Subcutaneous abdominal adipose tissue (tissue), 5 donors: ENCODE measurements at regions not wholly inside any gene's neighbourhood (a gene's known extent, or its start where the extent isn't known, plus 50 kb on each side); places are given as distances from the start of the nearest gene placed in this dataset.

Experiments
- H3K27ac ChIP-seq: one replicate; pipeline ENCODE4 v1.7.0; 2013; ENCODE audit warnings: low read depth, mild to moderate bottlenecking, inconsistent platforms, low read length, moderate library complexity
- H3K27me3 ChIP-seq, 5 donors: one replicate each; pipeline ENCODE4 v1.7.0; 2013; ENCODE audit warnings: low read length in 5 of 5, inconsistent platforms in 1 of 5; ENCODE audit not compliant: control insufficient read depth in 5 of 5, insufficient read depth in 4 of 5
- H3K36me3 ChIP-seq, 5 donors: one replicate each; pipeline ENCODE4 v1.7.0; 2013; ENCODE audit warnings: low read length in 5 of 5; ENCODE audit not compliant: control insufficient read depth in 5 of 5, insufficient read depth in 5 of 5
- H3K4me1 ChIP-seq, 5 donors: one replicate each; pipeline ENCODE4 v1.7.0; 2013; ENCODE audit warnings: low read length in 5 of 5, mild to moderate bottlenecking in 3 of 5, moderate library complexity in 1 of 5; ENCODE audit not compliant: control insufficient read depth in 5 of 5, insufficient read depth in 5 of 5
- H3K4me3 ChIP-seq, 5 donors: one replicate each; pipeline ENCODE4 v1.7.0; 2013; ENCODE audit warnings: low read length in 5 of 5, low read depth in 1 of 5
- H3K9ac ChIP-seq, 5 donors: one replicate each; pipeline ENCODE4 v1.7.0; 2013; ENCODE audit warnings: low read length in 5 of 5, mild to moderate bottlenecking in 4 of 5, moderate library complexity in 3 of 5
- H3K9me3 ChIP-seq, 5 donors: one replicate each; pipeline ENCODE4 v1.7.0; 2013; ENCODE audit warnings: low read length in 5 of 5; ENCODE audit not compliant: control insufficient read depth in 5 of 5
- donor health status: healthy.
- donor health status: healthy.
- donor health status: healthy.
- donor health status: healthy.
- donor health status: healthy.

GRCh38 chr16:54400261-54400660 lies 113.7 kb upstream of the IRX3 start:
- Histone ChIP-seq H3K27ac (no peak overlapping the region), H3K4me3 (no peak overlapping the region), H3K36me3 (no peaks in the 10 kb centered on the region), H3K9me3 (peaks cover 0 to under 1% (median 0%) of the 10 kb centered on the region in 5 donors), H3K27me3 (peaks cover 0 to 4% (median 0%) of the 10 kb centered on the region in 5 donors), H3K4me1 (peaks cover 0 to 3% (median 0%) of the 10 kb centered on the region in 5 donors), H3K9ac (no peak overlapping the region)

GRCh38 chr16:54398986-54399385 lies 112.4 kb upstream of the IRX3 start:
- Histone ChIP-seq H3K9me3 (peaks cover 0 to 4% (median 0%) of the 10 kb centered on the region in 5 donors), H3K4me1 (peaks cover 0 to 3% (median 0%) of the 10 kb centered on the region in 5 donors), H3K27me3 (peaks cover 0 to 4% (median 0%) of the 10 kb centered on the region in 5 donors), H3K4me3 (no peak overlapping the region), H3K27ac (no peak overlapping the region), H3K36me3 (no peaks in the 10 kb centered on the region), H3K9ac (no peak overlapping the region)

- Histone ChIP-seq H3K9ac (no peak overlapping the region), H3K27ac (no peak overlapping the region), H3K9me3 (peaks cover 0 to 4% (median 0%) of the 10 kb centered on the region in 5 donors), H3K4me3 (no peak overlapping the region), H3K4me1 (peaks cover 0 to 3% (median 0%) of the 10 kb centered on the region in 5 donors), H3K36me3 (no peaks in the 10 kb centered on the region), H3K27me3 (peaks cover 0 to 4% (median 0%) of the 10 kb centered on the region in 5 donors)
Measured at GRCh38 chr16:54397838-54398237, 111.3 kb upstream of the IRX3 start.

- Histone ChIP-seq H3K27ac (no peak overlapping the region), H3K36me3 (no peaks in the 10 kb centered on the region), H3K4me1 (peaks cover 0 to 1% (median 0%) of the 10 kb centered on the region in 5 donors), H3K4me3 (no peak overlapping the region), H3K9ac (no peak overlapping the region), H3K27me3 (peaks cover 0 to 4% (median 0%) of the 10 kb centered on the region in 5 donors), H3K9me3 (peaks cover 0 to 4% (median 0%) of the 10 kb centered on the region in 5 donors)
Measured at GRCh38 chr16:54397190-54397835, 110.7 kb upstream of the IRX3 start.

- Histone ChIP-seq H3K4me1 (no peaks in the 10 kb centered on the region), H3K9me3 (peaks cover 0 to under 1% (median 0%) of the 10 kb centered on the region in 5 donors), H3K36me3 (no peaks in the 10 kb centered on the region), H3K9ac (no peak overlapping the region), H3K27me3 (no peaks in the 10 kb centered on the region), H3K27ac (no peak overlapping the region), H3K4me3 (no peak overlapping the region)
Measured at GRCh38 chr16:54389836-54390494, 103.4 kb upstream of the IRX3 start.

GRCh38 chr16:54385141-54385540 lies 98.6 kb upstream of the IRX3 start:
- Histone ChIP-seq H3K9me3 (peaks cover 0 to 6% (median 3%) of the 10 kb centered on the region in 5 donors), H3K27ac (no peak overlapping the region), H3K4me3 (no peak overlapping the region), H3K4me1 (no peaks in the 10 kb centered on the region), H3K27me3 (no peaks in the 10 kb centered on the region), H3K36me3 (no peaks in the 10 kb centered on the region), H3K9ac (no peak overlapping the region)

GRCh38 chr16:54381601-54382313 lies 95.2 kb upstream of the IRX3 start:
- Histone ChIP-seq H3K36me3 (no peaks in the 10 kb centered on the region), H3K27ac (no peak overlapping the region), H3K9me3 (peaks cover 0 to 12% (median 6%) of the 10 kb centered on the region in 5 donors), H3K4me1 (no peaks in the 10 kb centered on the region), H3K27me3 (peaks cover 0 to 2% (median 0%) of the 10 kb centered on the region in 5 donors), H3K9ac (no peak overlapping the region), H3K4me3 (no peak overlapping the region)

GRCh38 chr16:54375071-54375470 lies 88.5 kb upstream of the IRX3 start:
- peaks cover 0 to 6% (median 2%) of the 10 kb centered on the region in 5 donors for H3K9me3 ChIP-seq
- no peak overlapping the region for H3K9ac ChIP-seq
- H3K4me1 ChIP-seq, result peaks cover 0 to 8% (median 3%) of the 10 kb centered on the region in 5 donors
- H3K27ac ChIP-seq, result no peak overlapping the region
- H3K4me3 ChIP-seq, result no peak overlapping the region
- no peaks in the 10 kb centered on the region for H3K36me3 ChIP-seq
- peaks cover 5 to 19% (median 17%) of the 10 kb centered on the region in 5 donors for H3K27me3 ChIP-seq

- Histone ChIP-seq H3K9me3 (peaks cover 0 to 4% (median 0%) of the 10 kb centered on the region in 5 donors), H3K4me3 (peak overlapping the region in 3 of 5 donors; percentile 18 to 29 (median 26)), H3K27me3 (peaks cover 5 to 19% (median 17%) of the 10 kb centered on the region in 5 donors), H3K27ac (no peak overlapping the region), H3K4me1 (peaks cover 0 to 8% (median 3%) of the 10 kb centered on the region in 5 donors), H3K9ac (no peak overlapping the region), H3K36me3 (no peaks in the 10 kb centered on the region)
Measured at GRCh38 chr16:54373534-54374520, 87.2 kb upstream of the IRX3 start.
